OCI-LY3 (cell line): ENCODE measurements at regions not wholly inside any gene's neighbourhood (a gene's known extent, or its start where the extent isn't known, plus 50 kb on each side); places are given as distances from the start of the nearest gene placed in this dataset.
"Not testable (repeated sequence)": the region's sequence is repeated elsewhere in the genome, so short reads cannot be mapped to it uniquely, and the experiment has no call there.

Experiments used
- H2AFZ ChIP-seq: fragments of 200-600, 300-600 bp; shearing (Covaris generic); 2 replicates; pipeline ENCODE4 v1.6.0; 2014; ENCODE audit warnings: antibody characterized with exemption, low read depth, low read length
- H3K27ac ChIP-seq: fragments of 200-600, 300-600 bp; sonication (generic); 2 replicates; pipeline ENCODE4 v1.5.1; 2014; ENCODE audit warnings: mild to moderate bottlenecking, low read length, moderate library complexity, mixed read lengths
- H3K27me3 ChIP-seq: fragments of 200-600, 300-600 bp; sonication (generic); 2 replicates; pipeline ENCODE4 v1.6.1; 2014; ENCODE audit warnings: low read depth, low read length, mixed read lengths
- H3K36me3 ChIP-seq: fragments of 200-600, 300-600 bp; sonication (generic); replicated peaks from 2 replicates; pipeline ENCODE3; 2014; ENCODE audit warnings: low read depth, low read length, mixed read lengths
- H3K4me1 ChIP-seq: fragments of 300-600, 200-600 bp; sonication (generic); 2 replicates; pipeline ENCODE4 v1.6.1; 2014; ENCODE audit warnings: low read length, mixed read lengths
- H3K4me2 ChIP-seq: fragments of 200-600, 300-600 bp; sonication (generic); 2 replicates; pipeline ENCODE4 v1.6.1; 2014; ENCODE audit warnings: low read length, mixed read lengths
- H3K4me3 ChIP-seq: fragments of 300-600, 200-600 bp; sonication (generic); 2 replicates; pipeline ENCODE4 v1.5.1; 2014; ENCODE audit warnings: antibody characterized with exemption, mild to moderate bottlenecking, low read length, moderate library complexity
- H3K79me2 ChIP-seq: fragments of 300-600, 200-600 bp; shearing (Covaris generic); 2 replicates; pipeline ENCODE4 v1.6.1; 2014; ENCODE audit warnings: mild to moderate bottlenecking, low read length, mixed read lengths
- H3K9ac ChIP-seq: fragments of 300-600, 200-600 bp; shearing (Covaris generic); 2 replicates; pipeline ENCODE4 v1.6.0; 2014; ENCODE audit warnings: mild to moderate bottlenecking, low read length, moderate library complexity
- H3K9me3 ChIP-seq: fragments of 200-600, 300-600 bp; shearing (Covaris generic); 2 replicates; pipeline ENCODE4 v1.6.1; 2014; ENCODE audit warnings: low read length, mixed read lengths; ENCODE audit not compliant: insufficient read depth
- H4K20me1 ChIP-seq: fragments of 200-600, 300-600 bp; sonication (generic); 2 replicates; pipeline ENCODE4 v1.6.1; 2016; ENCODE audit warnings: low read length, mixed read lengths; ENCODE audit not compliant: insufficient read depth
- EZH2phosphoT487 ChIP-seq: fragments of 200-600 bp; shearing (Covaris generic); IDR thresholded peaks from 2 replicates; pipeline ENCODE4 v1.6.1; 2018; ENCODE audit warnings: antibody characterized with exemption, mixed run types, low read depth
- TF ChIP-seq, protein P1 (sequence below): fragments of 200-600, 300-600 bp; sonication (generic); IDR thresholded peaks from 2 replicates; pipeline ENCODE4 v1.5.1; 2014; ENCODE audit warnings: antibody characterized with exemption, low read length, low read depth

DNA sequence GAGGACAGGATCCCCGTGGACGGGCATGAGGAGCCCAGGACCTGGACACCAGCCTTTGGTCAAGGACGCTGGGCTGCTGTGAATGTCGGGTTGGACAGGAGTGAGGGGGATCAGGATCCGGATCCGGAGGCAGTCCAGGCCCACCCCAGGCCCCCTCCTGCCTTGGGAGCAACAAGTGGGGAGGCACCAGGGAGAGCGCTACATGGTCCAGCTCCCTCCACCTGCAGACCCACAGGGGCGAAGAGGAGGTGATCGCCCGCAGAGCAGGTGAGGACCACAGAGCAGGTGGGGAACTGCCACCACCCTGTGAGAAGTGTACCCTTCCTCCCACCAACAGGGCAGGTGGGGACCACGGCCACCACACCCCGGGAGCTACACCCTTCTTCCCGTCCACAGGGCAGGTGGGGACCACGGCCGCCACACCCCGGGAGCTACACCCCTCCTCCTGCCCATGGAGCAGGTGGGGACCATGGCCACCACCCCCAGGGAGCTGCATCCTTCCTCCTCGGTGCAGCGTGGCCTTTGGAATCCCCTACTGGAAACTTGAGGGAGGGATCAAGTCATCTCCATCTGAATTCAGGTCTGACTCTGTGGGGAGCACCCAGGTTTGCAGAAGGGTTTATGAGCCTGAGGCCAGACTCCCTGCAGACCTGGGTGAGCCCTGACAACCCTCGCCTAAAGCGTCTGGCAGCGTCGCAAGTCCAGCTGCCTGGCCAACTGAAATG, 141.0 kb downstream of the BRD1 start:
- Histone ChIP-seq H3K9me3 (no peaks in the 10 kb centered on the region), H3K9ac (no peak overlapping the region), H3K27ac (no peak overlapping the region), H3K4me2 (no peak overlapping the region), H3K27me3 (peaks cover 5% of the 10 kb centered on the region; the same call in 1 of the 2 replicates), H3K4me1 (no peaks in the 10 kb centered on the region), H4K20me1 (no peaks in the 10 kb centered on the region), H3K36me3 (no peaks in the 10 kb centered on the region), H2AFZ (no peak overlapping the region), H3K4me3 (no peak overlapping the region), H3K79me2 (no peaks in the 10 kb centered on the region)
- TF ChIP-seq EZH2phosphoT487, result no peak
- TF ChIP-seq, protein P1, sequence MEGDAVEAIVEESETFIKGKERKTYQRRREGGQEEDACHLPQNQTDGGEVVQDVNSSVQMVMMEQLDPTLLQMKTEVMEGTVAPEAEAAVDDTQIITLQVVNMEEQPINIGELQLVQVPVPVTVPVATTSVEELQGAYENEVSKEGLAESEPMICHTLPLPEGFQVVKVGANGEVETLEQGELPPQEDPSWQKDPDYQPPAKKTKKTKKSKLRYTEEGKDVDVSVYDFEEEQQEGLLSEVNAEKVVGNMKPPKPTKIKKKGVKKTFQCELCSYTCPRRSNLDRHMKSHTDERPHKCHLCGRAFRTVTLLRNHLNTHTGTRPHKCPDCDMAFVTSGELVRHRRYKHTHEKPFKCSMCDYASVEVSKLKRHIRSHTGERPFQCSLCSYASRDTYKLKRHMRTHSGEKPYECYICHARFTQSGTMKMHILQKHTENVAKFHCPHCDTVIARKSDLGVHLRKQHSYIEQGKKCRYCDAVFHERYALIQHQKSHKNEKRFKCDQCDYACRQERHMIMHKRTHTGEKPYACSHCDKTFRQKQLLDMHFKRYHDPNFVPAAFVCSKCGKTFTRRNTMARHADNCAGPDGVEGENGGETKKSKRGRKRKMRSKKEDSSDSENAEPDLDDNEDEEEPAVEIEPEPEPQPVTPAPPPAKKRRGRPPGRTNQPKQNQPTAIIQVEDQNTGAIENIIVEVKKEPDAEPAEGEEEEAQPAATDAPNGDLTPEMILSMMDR, result no peak

- Histone ChIP-seq H3K36me3 (no peaks in the 10 kb centered on the region), H2AFZ (no peak overlapping the region), H3K79me2 (no peaks in the 10 kb centered on the region), H3K9ac (no peak overlapping the region), H3K4me2 (no peak overlapping the region), H3K4me1 (no peaks in the 10 kb centered on the region), H4K20me1 (no peaks in the 10 kb centered on the region), H3K27ac (no peak overlapping the region), H3K9me3 (no peaks in the 10 kb centered on the region), H3K27me3 (peaks cover 5% of the 10 kb centered on the region; the same call in 1 of the 2 replicates), H3K4me3 (no peak overlapping the region)
- TF ChIP-seq EZH2phosphoT487, result no peak
- TF ChIP-seq, protein P1, result no peak
Observed at GRCh38 chr22:49685686-49686085, 142.0 kb downstream of the BRD1 start.

DNA sequence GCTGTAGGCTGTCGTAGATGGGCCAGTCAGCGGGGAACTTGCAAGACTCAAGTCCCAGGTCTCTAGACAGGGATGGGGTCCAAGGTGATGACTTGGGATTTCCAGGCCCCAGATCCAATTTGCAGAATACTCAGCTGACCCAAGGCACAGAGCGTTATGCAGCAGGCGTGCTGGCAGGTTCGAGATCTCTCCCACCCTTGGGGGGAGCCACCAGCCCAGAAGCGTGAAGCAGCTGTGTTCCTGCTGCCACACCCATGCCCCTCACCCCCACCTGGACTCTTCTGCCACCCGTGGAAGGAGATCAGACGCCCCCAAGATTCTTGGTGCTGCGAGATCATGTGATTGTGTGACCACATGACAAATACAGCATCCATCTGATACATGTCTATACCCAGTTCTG, 142.6 kb downstream of the BRD1 start:
- Histone ChIP-seq H3K4me2 (no peak overlapping the region), H3K27me3 (peaks cover 5% of the 10 kb centered on the region)
- no peak for TF ChIP-seq EZH2phosphoT487
- TF ChIP-seq, protein P1, result no peak

DNA sequence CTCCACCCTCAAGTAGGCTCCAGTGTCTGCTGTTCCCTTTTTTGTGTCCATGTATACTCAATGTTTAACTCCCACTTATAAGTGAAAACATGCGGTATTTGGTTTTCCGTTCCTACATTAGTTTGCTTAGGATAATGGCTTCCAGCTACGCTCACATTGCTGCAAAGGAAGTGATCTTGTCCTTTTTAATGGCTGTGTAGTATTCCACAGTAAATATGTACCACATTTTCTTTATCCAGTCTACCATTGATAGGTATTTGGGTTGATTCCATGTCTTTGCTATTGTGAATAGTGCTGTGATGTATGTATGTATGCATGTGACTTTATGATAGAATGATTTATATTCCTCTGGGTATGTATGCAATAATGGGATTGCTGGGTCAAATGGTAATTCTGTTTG, 144.6 kb downstream of the BRD1 start:
- TF ChIP-seq, protein P1, result no peak
- no peak for TF ChIP-seq EZH2phosphoT487
- no peaks in the 10 kb centered on the region for H3K79me2 ChIP-seq
- H3K27me3 ChIP-seq, result peaks cover 5% of the 10 kb centered on the region
- H3K9me3 ChIP-seq, result no peaks in the 10 kb centered on the region
- no peak overlapping the region for H2AFZ ChIP-seq
- H3K4me2 ChIP-seq, result no peak overlapping the region
- no peak overlapping the region for H3K27ac ChIP-seq
- H3K4me1 ChIP-seq, result no peaks in the 10 kb centered on the region
- H4K20me1 ChIP-seq, result no peaks in the 10 kb centered on the region
- no peak overlapping the region for H3K9ac ChIP-seq
- no peaks in the 10 kb centered on the region for H3K36me3 ChIP-seq
- no peak overlapping the region for H3K4me3 ChIP-seq

More for the DNA sequence above, 142.6 kb downstream of the BRD1 start:
- H3K27ac ChIP-seq, result no peak overlapping the region
- H2AFZ ChIP-seq, result no peak overlapping the region
- H3K36me3 ChIP-seq, result no peaks in the 10 kb centered on the region
- H3K4me3 ChIP-seq, result no peak overlapping the region
- no peaks in the 10 kb centered on the region for H3K79me2 ChIP-seq
- no peaks in the 10 kb centered on the region for H4K20me1 ChIP-seq
- no peak overlapping the region for H3K9ac ChIP-seq
- H3K4me1 ChIP-seq, result no peaks in the 10 kb centered on the region
- H3K9me3 ChIP-seq, result no peaks in the 10 kb centered on the region

- H3K9me3 ChIP-seq, result not testable (repeated sequence)
Observed at GRCh38 chr22:49680819-49681218, 146.9 kb downstream of the BRD1 start.

More at GRCh38 chr22:49680819-49681218, 146.9 kb downstream of the BRD1 start:
- not testable (repeated sequence) for H3K4me2 ChIP-seq, H4K20me1 ChIP-seq, H3K9ac ChIP-seq, H3K36me3 ChIP-seq, H3K4me1 ChIP-seq, H2AFZ ChIP-seq, H3K4me3 ChIP-seq, H3K27ac ChIP-seq, H3K27me3 ChIP-seq, H3K79me2 ChIP-seq
